ENCODE measurements at regions not wholly inside any gene's neighbourhood (a gene's known extent, or its start where the extent isn't known, plus 50 kb on each side); places are given as distances from the start of the nearest gene placed in this dataset.

DNA sequence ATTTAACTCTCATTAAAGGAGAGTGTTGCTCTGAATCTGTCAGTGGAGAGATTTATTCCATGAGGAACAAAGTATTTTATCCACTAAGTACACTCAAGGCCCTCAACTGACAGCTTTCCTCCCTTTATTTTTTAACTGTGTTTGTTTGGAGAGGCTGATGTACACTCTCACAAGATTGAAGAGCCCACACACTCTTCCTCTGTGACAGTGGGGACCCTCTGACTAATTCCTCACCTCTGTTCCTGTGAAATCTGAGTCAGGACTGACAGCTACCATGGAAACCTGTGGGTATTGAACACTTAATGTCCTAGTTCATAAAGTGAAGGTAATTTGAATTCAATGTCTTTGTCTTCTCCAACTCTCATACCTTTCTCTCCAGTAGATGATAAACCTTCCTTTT is 189.8 kb upstream of the PITRM1 start:
- Histone ChIP-seq H4K20me1 (ENCODE audit: insufficient read depth, low read length) (no peaks in the 10 kb centered on the region), H3K4me2 (ENCODE audit: low read depth, low read length) (no peak overlapping the region), H3K23ac (ENCODE audit: low read depth, low read length) (no peak overlapping the region), H3K27ac (ENCODE audit: insufficient read depth, low read length) (no peak overlapping the region; the same call in 1 of the 2 replicates), H3K79me1 (ENCODE audit: low read depth in 1 of 2, low read length in 2 of 2) (no peaks in the 10 kb centered on the region), H2BK120ac (ENCODE audit: low read depth, low read length) (no peak overlapping the region), H3K4ac (ENCODE audit: low read depth, low read length) (no peak overlapping the region), H3K18ac (ENCODE audit: low read depth, low read length) (no peak overlapping the region), H3K4me1 (ENCODE audit: control insufficient read depth, insufficient read depth, low read length) (peaks cover 9% of the 10 kb centered on the region; the same call in 1 of the 2 replicates), H2AK9ac (replicated peaks; ENCODE audit: low read depth, low read length, poor library complexity) (no peak overlapping the region), H3K27me3 (ENCODE audit: control insufficient read depth, insufficient read depth, low read length) (no peaks in the 10 kb centered on the region), H4K5ac (ENCODE audit: low read depth, low read length) (no peak overlapping the region; the same call in 1 of the 2 replicates), H3K9ac (ENCODE audit: low read depth, low read length) (no peak overlapping the region), H3K14ac (replicated peaks; ENCODE audit: low read depth, low read length) (no peak overlapping the region), H3K36me3 (ENCODE audit: control insufficient read depth, insufficient read depth, low read length) (no peaks in the 10 kb centered on the region), H4K8ac (ENCODE audit: low read depth in 2 of 2, low read length in 2 of 2) (no peak overlapping the region), H2BK5ac (ENCODE audit: low read depth, low read length, poor library complexity, severe bottlenecking) (no peak overlapping the region), H2AFZ (replicated peaks; ENCODE audit: low read length, poor library complexity) (no peak overlapping the region), H3K9me1 (ENCODE audit: insufficient read depth, low read length) (no peaks in the 10 kb centered on the region), H3K4me3 (ENCODE audit: insufficient read depth, low read depth, low read length) (no peak overlapping the region), H2BK20ac (ENCODE audit: low read depth, low read length) (no peak overlapping the region), H2BK15ac (ENCODE audit: low read depth, low read length) (no peak overlapping the region), H3K9me3 (ENCODE audit: control insufficient read depth, insufficient read depth, low read length) (peaks cover 5% of the 10 kb centered on the region), H2AK5ac (ENCODE audit: low read depth, low read length) (no peak overlapping the region), H4K91ac (ENCODE audit: insufficient read depth, low read depth, low read length) (no peak overlapping the region), H3K56ac (ENCODE audit: extremely low read depth, insufficient read depth, low read length) (no peak overlapping the region)
- ChIA-PET POLR2A (ENCODE audit: unreplicated experiment) (no interaction called here), CTCF (no interaction called here)
- no TSS peak for BruUV-seq (replicated peaks)
- dilution Hi-C loops (cut with HindIII; ENCODE audit: low sequenced_read_pairs, unreplicated experiment) (no loop called here), in situ Hi-C loops (cut with MboI; ENCODE audit: low sequenced_read_pairs) (no loop called here), intact Hi-C loops (cut with micrococcal nuclease) (no loop called here)
- no peak for DNase-seq
- ATAC-seq (ENCODE audit: low read depth): no peak
- TF ChIP-seq POLR2A (IDR thresholded peaks at IDR 0.05; ENCODE audit: low read depth, low read length) (no peak), FOS (IDR thresholded peaks at IDR 0.05; ENCODE audit: low read depth, low read length) (no peak), MAZ (IDR thresholded peaks at IDR 0.05; ENCODE audit: borderline replicate concordance, low read depth, low read length) (no peak), BHLHE40 (IDR thresholded peaks at IDR 0.05; ENCODE audit: low read depth, low read length) (no peak), CEBPB (IDR thresholded peaks at IDR 0.05; ENCODE audit: low read depth, low read length) (no peak), NFE2L2 (IDR thresholded peaks at IDR 0.05; ENCODE audit: low read depth, low read length) (no peak), RAD21 (IDR thresholded peaks at IDR 0.05; ENCODE audit: low read length) (no peak), RCOR1 (IDR thresholded peaks at IDR 0.05; ENCODE audit: insufficient replicate concordance, low read length) (no peak), MAFK (IDR thresholded peaks at IDR 0.05; ENCODE audit: low read depth, low read length) (no peak), SMC3 (IDR thresholded peaks at IDR 0.05; ENCODE audit: low read depth, low read length) (no peak), RFX5 (IDR thresholded peaks at IDR 0.05; ENCODE audit: low read depth, low read length) (no peak), CHD1 (IDR thresholded peaks at IDR 0.05; ENCODE audit: low read depth, low read length) (no peak)
- TF ChIP-seq, protein P1, sequence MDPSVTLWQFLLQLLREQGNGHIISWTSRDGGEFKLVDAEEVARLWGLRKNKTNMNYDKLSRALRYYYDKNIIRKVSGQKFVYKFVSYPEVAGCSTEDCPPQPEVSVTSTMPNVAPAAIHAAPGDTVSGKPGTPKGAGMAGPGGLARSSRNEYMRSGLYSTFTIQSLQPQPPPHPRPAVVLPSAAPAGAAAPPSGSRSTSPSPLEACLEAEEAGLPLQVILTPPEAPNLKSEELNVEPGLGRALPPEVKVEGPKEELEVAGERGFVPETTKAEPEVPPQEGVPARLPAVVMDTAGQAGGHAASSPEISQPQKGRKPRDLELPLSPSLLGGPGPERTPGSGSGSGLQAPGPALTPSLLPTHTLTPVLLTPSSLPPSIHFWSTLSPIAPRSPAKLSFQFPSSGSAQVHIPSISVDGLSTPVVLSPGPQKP (IDR thresholded peaks at IDR 0.05; ENCODE audit: borderline replicate concordance, low read depth, low read length): no peak
- TF ChIP-seq, protein P2, sequence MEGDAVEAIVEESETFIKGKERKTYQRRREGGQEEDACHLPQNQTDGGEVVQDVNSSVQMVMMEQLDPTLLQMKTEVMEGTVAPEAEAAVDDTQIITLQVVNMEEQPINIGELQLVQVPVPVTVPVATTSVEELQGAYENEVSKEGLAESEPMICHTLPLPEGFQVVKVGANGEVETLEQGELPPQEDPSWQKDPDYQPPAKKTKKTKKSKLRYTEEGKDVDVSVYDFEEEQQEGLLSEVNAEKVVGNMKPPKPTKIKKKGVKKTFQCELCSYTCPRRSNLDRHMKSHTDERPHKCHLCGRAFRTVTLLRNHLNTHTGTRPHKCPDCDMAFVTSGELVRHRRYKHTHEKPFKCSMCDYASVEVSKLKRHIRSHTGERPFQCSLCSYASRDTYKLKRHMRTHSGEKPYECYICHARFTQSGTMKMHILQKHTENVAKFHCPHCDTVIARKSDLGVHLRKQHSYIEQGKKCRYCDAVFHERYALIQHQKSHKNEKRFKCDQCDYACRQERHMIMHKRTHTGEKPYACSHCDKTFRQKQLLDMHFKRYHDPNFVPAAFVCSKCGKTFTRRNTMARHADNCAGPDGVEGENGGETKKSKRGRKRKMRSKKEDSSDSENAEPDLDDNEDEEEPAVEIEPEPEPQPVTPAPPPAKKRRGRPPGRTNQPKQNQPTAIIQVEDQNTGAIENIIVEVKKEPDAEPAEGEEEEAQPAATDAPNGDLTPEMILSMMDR (conservative IDR thresholded peaks at IDR 0.05; ENCODE audit: low read depth, low read length): no peak
